Heart left ventricle (tissue), 13 donors: ENCODE measurements at regions not wholly inside any gene's neighbourhood (a gene's known extent, or its start where the extent isn't known, plus 50 kb on each side); places are given as distances from the start of the nearest gene placed in this dataset.
"Not testable (repeated sequence)": the region's sequence is repeated elsewhere in the genome, so short reads cannot be mapped to it uniquely, and the experiment has no call there.

Experiments used
- CTCF ChIP-seq, 12 donors: fragments of 200-600 bp; sonication (generic) in 4 of 12; IDR thresholded peaks; one replicate each; pipeline versions ENCODE4 v1.5.0 to v1.8.0; 2018 to 2022; ENCODE audit warnings: antibody characterized with exemption in 12 of 12, mild to moderate bottlenecking in 5 of 12
- POLR2A ChIP-seq, 2 donors: fragments of 450-650 bp; IDR thresholded peaks; one replicate each; pipeline ENCODE4 v1.6.1; 2017; ENCODE audit warnings: antibody characterized with exemption in 2 of 2, mild to moderate bottlenecking in 2 of 2, moderate library complexity in 2 of 2
- donor health status: ischemic (EF 13 %, LVEDD 7.1; RV severe dilation, severe dysfunction).
- donor health status: DM: no; HTN: yes; CAD: no.
- donor health status: DM: no; HTN: no; CAD: no.
- donor health status: ischemic (EF 25% LVEDD 6.9; RV normal size, moderate dysfunction).
- donor health status: ischemic (EF 25% LVEDD 5.7; RV mildly dilated, moderate dysfunction).
- donor health status: ischemic (EF 35%, LVEDD 5.7; RV mildly dilated, moderate dysfunction).
- donor health status: nonischemic (EF 11% LVEDD 7.7; RV severe dilation, severe dysfunction).
- donor health status: DM: yes; HTN: yes; CAD: no.
- donor health status: PGD.
- donor health status: ischemic (EF 29% LVEDD 5.4; RV normal size, mild dysfunction).
- donor health status: nonischemic (EF 23%, LVEDD 6.1; RV moderate dilation, normal function).

GRCh38 chr9:61072855-61073254 lies 117.0 kb upstream of the SPATA31A7 start:
- not testable (repeated sequence) for TF ChIP-seq CTCF, POLR2A (IDR thresholded peaks at IDR 0.05)
